GM12891 (cell line): ENCODE measurements at regions not wholly inside any gene's neighbourhood (a gene's known extent, or its start where the extent isn't known, plus 50 kb on each side); places are given as distances from the start of the nearest gene placed in this dataset.

ENCODE experiments used
- PAX5 ChIP-seq: IDR thresholded peaks from 2 replicates; pipeline ENCODE4 v1.6.1; 2011; ENCODE audit warnings: low read length, moderate library complexity, mild to moderate bottlenecking; ENCODE audit not compliant: insufficient read depth, severe bottlenecking
- POLR2A ChIP-seq: IDR thresholded peaks from 2 replicates; pipeline ENCODE4 v1.6.1; 2011; ENCODE audit warnings: low read depth, low read length, control low read depth
- POLR2AphosphoS5 ChIP-seq: IDR thresholded peaks from 2 replicates; pipeline ENCODE4 v1.6.1; 2011; ENCODE audit warnings: low read depth, low read length, control low read depth
- POU2F2 ChIP-seq: IDR thresholded peaks from 2 replicates; pipeline ENCODE4 v1.6.1; 2011; ENCODE audit warnings: low read depth, mild to moderate bottlenecking, control low read depth, low read length, moderate library complexity
- SPI1 ChIP-seq: IDR thresholded peaks from 2 replicates; pipeline ENCODE4 v1.6.1; 2011; ENCODE audit warnings: low read depth, low read length, control low read depth
- TAF1 ChIP-seq: IDR thresholded peaks from 2 replicates; pipeline ENCODE4 v1.6.1; 2011; ENCODE audit warnings: low read depth, low read length, control low read depth

DNA sequence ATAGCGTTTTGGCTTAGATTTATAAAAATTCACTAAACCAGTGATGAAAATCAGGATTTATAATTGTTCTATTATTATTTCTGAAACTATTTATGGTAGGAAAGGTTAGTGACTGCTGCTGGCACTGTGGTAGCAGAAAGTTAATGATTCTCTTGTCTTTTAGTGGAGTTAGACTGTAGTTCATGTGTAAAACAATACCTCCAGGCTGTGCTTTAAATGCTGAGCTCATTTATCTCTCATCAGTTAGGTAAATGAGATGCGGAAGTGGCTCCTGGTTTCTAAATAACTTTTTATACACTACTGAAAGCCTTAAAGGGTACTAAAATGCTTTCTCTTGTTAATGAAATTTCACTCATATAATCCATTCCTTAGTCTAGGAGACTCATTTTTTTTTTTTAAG is 326.8 kb upstream of the POT1 start:
- no peak for TF ChIP-seq TAF1
- TF ChIP-seq POLR2AphosphoS5: no peak
- TF ChIP-seq POLR2A: no peak
- TF ChIP-seq POU2F2: no peak
- TF ChIP-seq PAX5: no peak
- TF ChIP-seq SPI1: no peak
